ENCODE measurements at regions not wholly inside any gene's neighbourhood (a gene's known extent, or its start where the extent isn't known, plus 50 kb on each side); places are given as distances from the start of the nearest gene placed in this dataset.

DNA sequence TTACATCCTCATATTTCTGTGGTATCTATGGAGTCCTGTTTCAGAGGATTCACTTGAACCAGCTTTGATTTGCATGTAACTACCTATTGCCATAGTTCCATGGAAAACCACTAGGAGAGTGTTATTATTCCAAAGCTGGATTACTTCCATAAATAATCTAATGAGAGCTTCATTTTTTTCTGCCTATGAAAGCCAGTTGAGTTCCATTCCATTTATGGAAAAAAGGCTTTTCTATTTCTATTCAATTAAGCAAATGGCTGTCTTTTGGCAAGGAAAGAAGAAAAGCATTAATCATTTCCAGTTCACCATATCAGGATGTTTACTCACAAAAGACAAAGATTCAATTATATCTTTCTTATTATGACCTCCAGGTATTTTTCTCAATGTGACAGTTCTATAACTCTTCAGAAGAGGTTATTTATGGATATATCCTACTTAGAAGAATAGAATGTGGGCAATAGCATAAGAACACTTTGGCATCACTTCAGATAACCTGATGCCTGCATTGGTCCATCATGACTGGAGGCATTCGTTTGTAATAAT lies 259.9 kb upstream of the ZPLD1 start:
- TF ChIP-seq EP300 (conservative IDR thresholded peaks at IDR 0.05; ENCODE audit: poor library complexity, severe bottlenecking) (no peak), TAF1 (IDR thresholded peaks at IDR 0.05; ENCODE audit: low read depth) (no peak)
